ENCODE measurements at regions not wholly inside any gene's neighbourhood (a gene's known extent, or its start where the extent isn't known, plus 50 kb on each side); places are given as distances from the start of the nearest gene placed in this dataset.

- TF ChIP-seq EP300 (IDR thresholded peaks at IDR 0.05) (no peak), CTCF (IDR thresholded peaks at IDR 0.05) (no peak), POLR2A (IDR thresholded peaks at IDR 0.05) (no peak), POLR2AphosphoS5 (IDR thresholded peaks at IDR 0.05) (no peak)
These were observed 84.6 kb upstream of the GRIP1 start for GRCh38 chr12:66763467-66763866.

Measured in stomach (tissue), 4 donors.